ENCODE measurements at regions not wholly inside any gene's neighbourhood (a gene's known extent, or its start where the extent isn't known, plus 50 kb on each side); places are given as distances from the start of the nearest gene placed in this dataset.
"Not testable (repeated sequence)": the region's sequence is repeated elsewhere in the genome, so short reads cannot be mapped to it uniquely, and the experiment has no call there.

DNA sequence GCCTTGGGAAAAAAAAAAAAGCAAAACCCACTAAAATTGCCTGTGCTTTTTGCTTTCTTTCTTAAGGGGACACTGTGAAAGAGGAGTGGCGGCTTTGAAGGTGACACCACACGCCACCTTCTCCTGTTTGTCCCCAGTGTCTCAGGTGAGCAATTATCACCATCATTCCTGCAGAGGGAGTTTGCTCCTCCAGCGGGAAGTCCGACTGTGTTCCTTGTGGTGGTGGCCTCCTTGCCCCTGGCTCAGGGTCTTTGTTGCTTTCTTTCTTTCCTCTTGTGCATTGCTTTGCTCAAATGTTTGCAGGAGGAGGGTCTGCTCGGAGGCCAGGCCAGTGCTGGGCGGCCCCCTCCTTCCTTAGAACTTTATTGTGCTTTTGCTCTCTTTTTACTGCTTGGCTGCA is 164.3 kb upstream of the CXCR4 start:
- no peak for DNase-seq (ENCODE audit: low read depth)

GRCh38 chr2:136281281-136282114 is 163.5 kb upstream of the CXCR4 start:
- DNase-seq (ENCODE audit: low read depth) = peak; percentile 23

DNA sequence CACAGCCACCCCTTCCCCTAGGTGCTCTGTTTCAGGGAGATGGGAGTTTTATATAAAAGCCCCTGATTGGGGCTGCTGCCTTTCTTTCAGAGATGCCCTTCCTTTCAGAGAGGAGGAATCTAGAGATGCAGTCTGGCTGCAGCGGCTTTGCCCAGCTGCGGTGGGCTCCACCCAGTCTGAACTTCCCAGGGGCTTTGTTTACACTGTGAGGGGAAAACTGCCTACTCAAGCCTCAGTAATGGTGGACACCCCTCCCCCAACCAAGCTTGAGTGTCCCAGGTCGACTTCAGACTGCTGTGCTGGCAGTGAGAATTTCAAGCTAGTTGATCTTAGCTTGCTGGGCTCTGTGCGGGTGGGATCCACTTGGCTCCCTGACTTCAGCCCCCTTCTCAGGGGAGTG is 148.4 kb upstream of the CXCR4 start:
- not testable (repeated sequence) for DNase-seq (ENCODE audit: low read depth)

- no peak for DNase-seq (ENCODE audit: low read depth)
Observed at GRCh38 chr2:136259551-136259950, 141.6 kb upstream of the CXCR4 start.

DNA sequence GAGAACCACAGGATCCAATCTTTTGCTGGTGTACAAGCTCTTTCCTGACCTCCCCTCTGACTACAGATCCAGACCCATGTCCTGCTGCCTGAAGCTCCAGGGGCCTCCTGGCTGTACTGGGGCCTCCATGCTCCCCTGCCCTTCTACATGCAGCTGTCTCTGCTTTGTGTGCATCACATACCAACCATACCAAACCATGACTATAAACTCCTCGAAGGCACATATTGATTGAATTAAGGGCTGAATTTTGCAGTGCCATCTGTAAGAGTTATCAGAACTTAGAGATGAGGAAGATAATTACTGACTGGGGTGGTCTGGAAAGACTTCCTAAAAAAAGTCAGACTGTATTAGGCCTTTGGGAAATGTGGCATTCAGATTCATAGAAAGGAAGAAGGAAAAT is 139.9 kb upstream of the CXCR4 start:
- no peak for DNase-seq (ENCODE audit: low read depth)

- no peak for DNase-seq (ENCODE audit: low read depth)
Observed at GRCh38 chr2:136255648-136256461, 137.9 kb upstream of the CXCR4 start.

- no peak for DNase-seq (ENCODE audit: low read depth)
Observed at GRCh38 chr2:136255127-136255526, 137.2 kb upstream of the CXCR4 start.

DNA sequence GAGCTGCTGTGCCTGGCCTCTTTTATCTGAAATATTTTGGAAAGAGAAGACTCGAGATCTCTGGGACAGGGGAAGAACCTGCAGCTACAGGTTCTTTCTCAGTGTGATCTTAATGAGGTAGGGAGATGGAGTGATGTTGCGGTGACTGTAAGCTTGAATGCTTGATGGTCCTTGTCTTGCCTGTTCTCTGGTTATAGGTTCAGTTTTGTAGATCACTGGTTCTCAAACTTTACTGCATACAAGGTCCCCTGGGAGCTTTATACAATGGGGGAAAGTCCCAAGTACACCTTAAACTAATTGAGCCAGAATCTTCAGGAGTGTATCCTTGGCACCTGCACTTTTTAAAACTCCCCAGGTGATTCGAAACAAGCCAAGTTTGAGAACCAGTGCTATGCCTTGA is 136.7 kb upstream of the CXCR4 start:
- no peak for DNase-seq (ENCODE audit: low read depth)

- no peak for DNase-seq (ENCODE audit: low read depth)
Observed at GRCh38 chr2:136253288-136254004, 135.5 kb upstream of the CXCR4 start.

GRCh38 chr2:136251885-136252585 is 134.1 kb upstream of the CXCR4 start:
- DNase-seq (ENCODE audit: low read depth) = no peak

DNA sequence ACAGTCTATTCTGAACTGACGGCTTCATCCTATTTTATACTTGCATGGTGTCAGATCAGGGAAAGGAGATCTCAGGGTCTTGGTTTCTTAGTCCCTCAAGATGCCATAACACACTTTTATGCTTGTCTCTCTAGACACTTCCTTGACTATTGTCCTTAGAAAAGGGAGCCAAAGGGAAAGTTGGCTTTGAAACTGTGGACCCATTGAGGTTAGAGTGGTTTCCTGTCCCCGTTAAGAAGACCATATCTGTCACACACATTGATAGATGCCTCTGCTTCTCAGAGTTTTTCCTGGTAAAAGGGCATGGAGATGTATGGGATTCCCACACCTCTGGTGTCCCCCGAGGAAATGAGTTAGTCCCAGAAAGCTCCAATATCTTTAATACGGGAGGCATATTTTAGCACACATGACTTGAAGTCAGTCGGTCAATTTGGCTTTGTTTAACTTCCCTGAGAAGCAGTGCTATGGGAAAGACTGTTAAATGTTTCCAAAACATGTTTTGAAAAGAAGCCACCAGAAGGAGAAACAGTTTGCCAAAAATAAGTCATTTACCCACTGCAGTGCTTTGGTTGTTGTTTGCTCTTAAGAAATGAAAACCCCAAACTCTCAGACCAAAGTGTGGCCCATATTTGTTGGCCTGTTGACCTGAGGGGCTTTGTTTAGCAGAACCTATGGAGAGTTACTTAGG is 133.4 kb upstream of the CXCR4 start:
- DNase-seq (ENCODE audit: low read depth) = no peak

GRCh38 chr2:136250131-136250530 is 132.2 kb upstream of the CXCR4 start:
- no peak for DNase-seq (ENCODE audit: low read depth)

DNA sequence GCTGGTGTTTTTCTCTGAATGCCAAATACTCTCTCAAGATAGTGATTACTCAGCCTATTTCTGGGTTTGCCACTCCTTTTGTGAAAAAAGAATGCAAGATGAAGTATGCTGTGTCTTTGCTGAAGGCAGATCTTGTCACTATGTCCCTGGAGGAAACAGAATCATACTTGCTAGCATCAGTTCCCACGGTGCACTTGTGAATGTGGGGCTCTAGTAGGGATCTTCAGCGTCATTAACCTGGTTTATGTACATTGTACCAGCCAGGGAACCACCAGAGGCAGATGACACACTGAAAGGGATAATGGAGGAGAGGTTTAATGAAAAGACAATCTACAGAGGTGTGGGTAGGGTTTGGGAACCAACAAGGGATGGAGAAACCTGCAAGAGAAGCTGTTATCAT is 131.0 kb upstream of the CXCR4 start:
- DNase-seq (ENCODE audit: low read depth) = no peak

GRCh38 chr2:136248242-136248641 is 130.3 kb upstream of the CXCR4 start:
- DNase-seq (ENCODE audit: low read depth) = no peak

DNA sequence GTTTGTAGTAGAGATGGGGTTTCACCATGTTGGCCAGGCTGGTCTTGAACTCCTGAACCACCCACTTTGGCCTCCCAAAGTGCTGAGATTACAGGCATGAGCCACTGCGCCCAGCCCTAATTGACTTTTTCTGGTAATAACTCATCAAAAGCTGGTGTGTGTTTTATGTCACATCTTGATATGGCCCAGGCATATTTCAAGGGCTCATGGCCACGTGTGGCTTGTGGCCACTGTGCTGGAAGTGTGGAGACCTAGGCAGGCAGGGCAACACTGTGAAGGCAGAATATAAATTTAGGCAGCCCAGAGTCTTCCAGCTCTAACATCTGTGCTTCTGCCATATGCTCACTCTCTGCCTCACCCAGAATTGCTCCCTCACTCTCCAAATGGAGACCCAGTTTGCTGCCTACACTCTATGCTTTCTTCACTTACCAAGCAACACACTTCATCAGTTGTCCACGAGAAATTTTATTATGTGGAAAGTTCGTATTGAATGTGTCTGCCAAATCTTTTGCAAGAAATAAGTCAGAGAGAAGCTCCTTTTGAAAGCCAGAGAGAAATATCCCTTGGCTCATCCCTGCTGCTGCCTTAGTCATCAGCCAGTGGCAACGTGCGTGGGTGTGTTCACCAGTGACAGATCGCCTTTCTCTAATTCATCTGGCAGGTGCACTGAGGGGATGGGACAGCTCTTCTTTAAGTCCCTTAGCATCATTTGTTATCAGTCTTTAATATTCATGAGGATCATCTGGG is 129.4 kb upstream of the CXCR4 start:
- no peak for DNase-seq (ENCODE audit: low read depth)

- no peak for DNase-seq (ENCODE audit: low read depth)
Observed at GRCh38 chr2:136246086-136246669, 128.2 kb upstream of the CXCR4 start.

GRCh38 chr2:136245211-136245610 is 127.3 kb upstream of the CXCR4 start:
- DNase-seq (ENCODE audit: low read depth) = no peak

- DNase-seq (ENCODE audit: low read depth) = no peak
Observed at GRCh38 chr2:136244536-136244885, 126.6 kb upstream of the CXCR4 start.

DNA sequence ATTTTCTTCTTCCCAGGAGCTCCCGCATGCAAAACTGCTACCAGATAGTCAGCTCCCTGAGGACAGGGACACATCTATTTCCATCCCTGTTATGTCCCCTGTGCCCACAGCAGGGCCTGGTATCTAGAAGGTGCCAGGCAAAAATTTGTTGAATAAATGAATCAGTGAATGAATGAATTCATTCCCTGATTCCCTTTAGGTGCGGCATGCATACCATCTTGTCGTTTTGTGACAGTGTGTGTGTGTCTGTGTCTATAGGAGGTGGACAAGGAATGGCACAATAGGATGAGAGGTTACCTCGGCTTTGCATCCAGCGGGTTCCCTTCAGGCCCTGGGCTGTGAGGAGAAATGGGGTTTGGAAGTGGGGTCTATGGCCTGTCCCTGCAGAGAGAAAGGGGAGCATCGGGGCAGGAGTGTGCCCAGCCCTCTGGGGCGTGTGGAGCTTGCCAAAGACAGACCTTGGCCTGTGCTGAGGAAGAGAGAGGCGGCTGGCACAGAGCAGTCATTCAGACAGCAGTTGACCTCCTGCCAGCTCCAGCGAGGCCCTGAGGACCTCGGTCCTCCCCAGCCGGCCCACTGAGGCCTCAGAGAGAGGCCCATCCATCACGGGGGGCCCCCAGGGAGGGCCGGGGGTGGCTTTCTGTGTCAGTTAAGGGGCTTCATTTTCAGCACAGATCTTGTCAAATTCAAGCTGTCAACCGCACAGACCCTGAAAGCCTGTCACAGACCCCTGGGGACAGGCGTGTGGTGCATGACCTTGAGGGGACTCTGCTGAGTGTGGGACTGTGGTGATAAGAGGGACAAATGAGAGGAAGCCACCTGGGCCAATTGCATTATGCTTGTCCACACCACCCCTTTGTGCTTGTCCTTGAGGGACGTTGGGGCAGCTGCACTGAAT is 125.9 kb upstream of the CXCR4 start:
- DNase-seq (ENCODE audit: low read depth) = no peak
